CD14-positive monocyte (primary cell): ENCODE measurements at regions not wholly inside any gene's neighbourhood (a gene's known extent, or its start where the extent isn't known, plus 50 kb on each side); places are given as distances from the start of the nearest gene placed in this dataset.

Experiments
- DNase-seq, 3 donors: peaks; one replicate each; pipeline ENCODE4 v3.0.0-alpha.2; 2011 to 2022
- H2AFZ ChIP-seq: 2 replicates; pipeline ENCODE4 v1.6.0; 2012; ENCODE audit warnings: mild to moderate bottlenecking, low read depth, low read length, inconsistent platforms; ENCODE audit not compliant: insufficient read depth, poor library complexity, severe bottlenecking
- H3K27ac ChIP-seq, 2 donors: 1 replicate in 1 of 2; 2 replicates in 1 of 2; pipeline ENCODE4 v1.5.1; 2012 to 2013; ENCODE audit warnings: low read length in 2 of 2, control low read depth in 1 of 2, inconsistent platforms in 1 of 2, low read depth in 1 of 2, mild to moderate bottlenecking in 1 of 2
- H3K27me3 ChIP-seq, 2 donors: one replicate each; pipeline versions ENCODE4 v1.6.0 to v1.6.1; 2011 to 2013; ENCODE audit warnings: low read length in 2 of 2; ENCODE audit not compliant: control insufficient read depth in 2 of 2, insufficient read depth in 2 of 2
- H3K36me3 ChIP-seq, 2 donors: replicated peaks in 1 of 2; 1 replicate in 1 of 2; 2 replicates in 1 of 2; pipeline versions ENCODE4 v1.5.1 to v1.6.1; 2012 to 2013; ENCODE audit warnings: low read length in 2 of 2, control low read depth in 1 of 2, inconsistent platforms in 1 of 2, mild to moderate bottlenecking in 1 of 2; ENCODE audit not compliant: insufficient read depth in 2 of 2, control insufficient read depth in 1 of 2
- H3K4me1 ChIP-seq, 2 donors: 1 replicate in 1 of 2; 2 replicates in 1 of 2; pipeline versions ENCODE4 v1.5.1 to v1.6.1; 2012 to 2013; ENCODE audit warnings: low read length in 2 of 2, control low read depth in 1 of 2, inconsistent platforms in 1 of 2, mild to moderate bottlenecking in 1 of 2, moderate library complexity in 1 of 2; ENCODE audit not compliant: insufficient read depth in 2 of 2, control insufficient read depth in 1 of 2
- H3K4me2 ChIP-seq: replicated peaks from 2 replicates; pipeline ENCODE3; 2012; ENCODE audit warnings: low read length, moderate library complexity, mild to moderate bottlenecking; ENCODE audit not compliant: poor library complexity, severe bottlenecking; ENCODE audit errors: extremely low read depth
- H3K4me3 ChIP-seq, 3 experiments: fragments of 200-600 bp in 1 of 3; sonication (generic) in 1 of 3; replicated peaks in 1 of 3; 1 replicate in 2 of 3; 2 replicates in 1 of 3; pipeline ENCODE4 v1.5.1; 2011 to 2013; ENCODE audit warnings: low read length in 3 of 3, mild to moderate bottlenecking in 3 of 3, control low read depth in 2 of 3, low read depth in 2 of 3, inconsistent platforms in 1 of 3, moderate library complexity in 1 of 3
- H3K79me2 ChIP-seq: 2 replicates; pipeline ENCODE4 v1.6.0; 2012; ENCODE audit warnings: mild to moderate bottlenecking, control low read depth, inconsistent platforms, low read length, moderate library complexity; ENCODE audit not compliant: insufficient read depth
- H3K9ac ChIP-seq: 2 replicates; pipeline ENCODE4 v1.6.0; 2017; ENCODE audit warnings: low read length, mild to moderate bottlenecking; ENCODE audit not compliant: insufficient read depth, poor library complexity, severe bottlenecking
- H3K9me3 ChIP-seq, 2 donors: replicated peaks in 1 of 2; 1 replicate in 1 of 2; 2 replicates in 1 of 2; pipeline versions ENCODE4 v1.5.1 to v1.6.1; 2012 to 2013; ENCODE audit warnings: low read length in 2 of 2, control low read depth in 1 of 2; ENCODE audit not compliant: control insufficient read depth in 1 of 2, insufficient read depth in 1 of 2
- H4K20me1 ChIP-seq: 2 replicates; pipeline ENCODE4 v1.6.0; 2012; ENCODE audit warnings: mild to moderate bottlenecking, low read length, control low read depth, moderate library complexity; ENCODE audit not compliant: insufficient read depth
- H3K27ac Mint-ChIP-seq, 7 donors: one replicate each; pipeline ENCODE4 v1.8.0; 2020; ENCODE audit warnings: mild to moderate bottlenecking in 7 of 7, mixed read lengths in 7 of 7, moderate library complexity in 6 of 7, inconsistent platforms in 2 of 7
- H3K27me3 Mint-ChIP-seq, 3 donors: one replicate each; pipeline ENCODE4 v1.8.0; 2021 to 2022; ENCODE audit warnings: low read depth in 3 of 3, mild to moderate bottlenecking in 3 of 3, mixed read lengths in 3 of 3, moderate library complexity in 3 of 3, inconsistent platforms in 1 of 3
- H3K36me3 Mint-ChIP-seq, 2 donors: one replicate each; pipeline ENCODE4 v1.8.0; 2020; ENCODE audit warnings: mixed read lengths in 2 of 2, inconsistent platforms in 1 of 2, mild to moderate bottlenecking in 1 of 2
- H3K4me1 Mint-ChIP-seq: one replicate; pipeline ENCODE4 v1.8.0; 2020; ENCODE audit warnings: mild to moderate bottlenecking, mixed read lengths
- H3K4me3 Mint-ChIP-seq, 2 donors: one replicate each; pipeline ENCODE4 v1.8.0; 2020; ENCODE audit warnings: mild to moderate bottlenecking in 2 of 2, mixed read lengths in 2 of 2, moderate library complexity in 1 of 2
- H3K9me3 Mint-ChIP-seq, 7 donors: one replicate each; pipeline ENCODE4 v1.8.0; 2020 to 2022; ENCODE audit warnings: mixed read lengths in 7 of 7, mild to moderate bottlenecking in 6 of 7, moderate library complexity in 6 of 7, inconsistent platforms in 2 of 7
- WGBS: methylation state at CpG from one replicate; pipeline ENCODE4 v1.1.5; 2013; ENCODE audit warnings: missing lambda C conversion rate; ENCODE audit not compliant: insufficient coverage; 5-methylcytosine and 5-hydroxymethylcytosine counted together
- intact Hi-C, 2 donors: fragments of 100-400 bp; cut with micrococcal nuclease; formaldehyde crosslinking; loops; one replicate each; pipeline versions ENCODE4 v1.15.0 to v1.15.1; 2023
- TF ChIP-seq, protein P1 (sequence below): fragments of 200-600 bp; IDR thresholded peaks from one replicate; pipeline ENCODE4 v1.8.0; 2022; ENCODE audit warnings: antibody characterized with exemption, mild to moderate bottlenecking

GRCh38 chr6:23826572-23826971 lies 299.4 kb upstream of the NRSN1 start:
- Histone ChIP-seq H3K79me2 (no peaks in the 10 kb centered on the region), H3K27me3 (no peaks in the 10 kb centered on the region), H3K4me1 (no peaks in the 10 kb centered on the region), H4K20me1 (no peaks in the 10 kb centered on the region), H2AFZ (no peak overlapping the region), H3K9ac (no peak overlapping the region), H3K36me3 (no peaks in the 10 kb centered on the region), H3K4me2 (no peak overlapping the region), H3K4me3 (no peak overlapping the region), H3K9me3 (no peaks in the 10 kb centered on the region), H3K27ac (no peak overlapping the region)
- peaks cover 0 to 3% (median 0%) of the 10 kb centered on the region in 7 donors for H3K9me3 Mint-ChIP-seq
- H3K36me3 Mint-ChIP-seq = no peaks in the 10 kb centered on the region
- H3K4me1 Mint-ChIP-seq = no peaks in the 10 kb centered on the region
- intact Hi-C loops = no loop called here
- TF ChIP-seq, protein P1, sequence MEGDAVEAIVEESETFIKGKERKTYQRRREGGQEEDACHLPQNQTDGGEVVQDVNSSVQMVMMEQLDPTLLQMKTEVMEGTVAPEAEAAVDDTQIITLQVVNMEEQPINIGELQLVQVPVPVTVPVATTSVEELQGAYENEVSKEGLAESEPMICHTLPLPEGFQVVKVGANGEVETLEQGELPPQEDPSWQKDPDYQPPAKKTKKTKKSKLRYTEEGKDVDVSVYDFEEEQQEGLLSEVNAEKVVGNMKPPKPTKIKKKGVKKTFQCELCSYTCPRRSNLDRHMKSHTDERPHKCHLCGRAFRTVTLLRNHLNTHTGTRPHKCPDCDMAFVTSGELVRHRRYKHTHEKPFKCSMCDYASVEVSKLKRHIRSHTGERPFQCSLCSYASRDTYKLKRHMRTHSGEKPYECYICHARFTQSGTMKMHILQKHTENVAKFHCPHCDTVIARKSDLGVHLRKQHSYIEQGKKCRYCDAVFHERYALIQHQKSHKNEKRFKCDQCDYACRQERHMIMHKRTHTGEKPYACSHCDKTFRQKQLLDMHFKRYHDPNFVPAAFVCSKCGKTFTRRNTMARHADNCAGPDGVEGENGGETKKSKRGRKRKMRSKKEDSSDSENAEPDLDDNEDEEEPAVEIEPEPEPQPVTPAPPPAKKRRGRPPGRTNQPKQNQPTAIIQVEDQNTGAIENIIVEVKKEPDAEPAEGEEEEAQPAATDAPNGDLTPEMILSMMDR = no peak
- no peak overlapping the region for H3K27ac Mint-ChIP-seq
- no peaks in the 10 kb centered on the region for H3K27me3 Mint-ChIP-seq
- no peak for DNase-seq
- no CpG with 5 or more reads among the region's 1 CpG for WGBS
- H3K4me3 Mint-ChIP-seq = no peak overlapping the region

GRCh38 chr6:23828861-23829260 lies 297.2 kb upstream of the NRSN1 start:
- DNase-seq = no peak
- H4K20me1 ChIP-seq = no peaks in the 10 kb centered on the region
- no peaks in the 10 kb centered on the region for H3K4me1 ChIP-seq
- H3K9me3 ChIP-seq = no peaks in the 10 kb centered on the region
- H2AFZ ChIP-seq = no peak overlapping the region
- H3K27ac ChIP-seq = no peak overlapping the region
- no peak overlapping the region for H3K4me2 ChIP-seq
- Mint-ChIP-seq H3K27me3 (no peaks in the 10 kb centered on the region), H3K4me1 (no peaks in the 10 kb centered on the region), H3K9me3 (peaks cover 0 to 5% (median 0%) of the 10 kb centered on the region in 7 donors), H3K36me3 (no peaks in the 10 kb centered on the region), H3K27ac (no peak overlapping the region), H3K4me3 (no peak overlapping the region)
- no peaks in the 10 kb centered on the region for H3K79me2 ChIP-seq
- no peak overlapping the region for H3K4me3 ChIP-seq
- intact Hi-C loops = no loop called here
- no CpG with 5 or more reads among the region's 6 CpGs for WGBS
- H3K36me3 ChIP-seq = no peaks in the 10 kb centered on the region
- H3K27me3 ChIP-seq = no peaks in the 10 kb centered on the region
- H3K9ac ChIP-seq = no peak overlapping the region
- TF ChIP-seq, protein P1 = no peak
